ENCODE measurements at regions not wholly inside any gene's neighbourhood (a gene's known extent, or its start where the extent isn't known, plus 50 kb on each side); places are given as distances from the start of the nearest gene placed in this dataset.
A peak's percentile ranks its signal among the peaks of the same experiment; 100 is the strongest.

DNA sequence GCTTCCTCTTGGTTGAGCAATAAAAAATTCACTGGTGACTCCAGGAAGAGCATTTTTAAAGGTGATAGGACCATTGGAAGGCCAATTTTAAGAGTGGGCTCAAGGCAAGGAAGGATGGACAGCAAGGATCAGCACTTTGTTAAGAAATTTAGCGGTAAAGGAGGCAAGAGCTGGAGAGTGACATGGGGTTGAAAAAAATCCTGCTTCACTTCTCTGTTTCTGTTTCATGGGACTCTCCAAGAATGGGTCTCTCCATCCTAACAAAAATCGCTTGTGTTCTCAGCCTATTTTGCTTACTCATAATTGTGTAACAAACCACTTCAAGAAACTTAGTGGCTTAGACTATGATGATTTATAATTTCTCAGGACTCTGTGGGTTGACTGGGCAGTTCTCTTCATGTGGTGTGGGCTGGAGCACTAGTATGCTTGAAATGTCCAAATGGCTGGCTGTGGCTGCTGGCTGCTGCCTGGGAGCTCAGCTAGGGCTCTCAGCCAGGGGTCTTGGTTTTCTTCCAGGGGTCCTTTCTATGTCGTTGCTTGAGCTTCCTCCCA, 59.8 kb upstream of the ZNRF2 start:
- no peaks in the 10 kb centered on the region for H3K36me3 Mint-ChIP-seq (ENCODE audit: low read depth)
- H3K4me1 Mint-ChIP-seq = peaks cover 16% of the 10 kb centered on the region
- H3K9me3 Mint-ChIP-seq = peaks cover 12% of the 10 kb centered on the region
- H3K27me3 Mint-ChIP-seq (ENCODE audit: low read depth, poor library complexity) = no peaks in the 10 kb centered on the region
- H3K27ac Mint-ChIP-seq = no peak overlapping the region
- DNase-seq = no peak
- H3K4me3 Mint-ChIP-seq = no peak overlapping the region
- TF ChIP-seq, protein P1, sequence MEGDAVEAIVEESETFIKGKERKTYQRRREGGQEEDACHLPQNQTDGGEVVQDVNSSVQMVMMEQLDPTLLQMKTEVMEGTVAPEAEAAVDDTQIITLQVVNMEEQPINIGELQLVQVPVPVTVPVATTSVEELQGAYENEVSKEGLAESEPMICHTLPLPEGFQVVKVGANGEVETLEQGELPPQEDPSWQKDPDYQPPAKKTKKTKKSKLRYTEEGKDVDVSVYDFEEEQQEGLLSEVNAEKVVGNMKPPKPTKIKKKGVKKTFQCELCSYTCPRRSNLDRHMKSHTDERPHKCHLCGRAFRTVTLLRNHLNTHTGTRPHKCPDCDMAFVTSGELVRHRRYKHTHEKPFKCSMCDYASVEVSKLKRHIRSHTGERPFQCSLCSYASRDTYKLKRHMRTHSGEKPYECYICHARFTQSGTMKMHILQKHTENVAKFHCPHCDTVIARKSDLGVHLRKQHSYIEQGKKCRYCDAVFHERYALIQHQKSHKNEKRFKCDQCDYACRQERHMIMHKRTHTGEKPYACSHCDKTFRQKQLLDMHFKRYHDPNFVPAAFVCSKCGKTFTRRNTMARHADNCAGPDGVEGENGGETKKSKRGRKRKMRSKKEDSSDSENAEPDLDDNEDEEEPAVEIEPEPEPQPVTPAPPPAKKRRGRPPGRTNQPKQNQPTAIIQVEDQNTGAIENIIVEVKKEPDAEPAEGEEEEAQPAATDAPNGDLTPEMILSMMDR (IDR thresholded peaks at IDR 0.05) = no peak

DNA sequence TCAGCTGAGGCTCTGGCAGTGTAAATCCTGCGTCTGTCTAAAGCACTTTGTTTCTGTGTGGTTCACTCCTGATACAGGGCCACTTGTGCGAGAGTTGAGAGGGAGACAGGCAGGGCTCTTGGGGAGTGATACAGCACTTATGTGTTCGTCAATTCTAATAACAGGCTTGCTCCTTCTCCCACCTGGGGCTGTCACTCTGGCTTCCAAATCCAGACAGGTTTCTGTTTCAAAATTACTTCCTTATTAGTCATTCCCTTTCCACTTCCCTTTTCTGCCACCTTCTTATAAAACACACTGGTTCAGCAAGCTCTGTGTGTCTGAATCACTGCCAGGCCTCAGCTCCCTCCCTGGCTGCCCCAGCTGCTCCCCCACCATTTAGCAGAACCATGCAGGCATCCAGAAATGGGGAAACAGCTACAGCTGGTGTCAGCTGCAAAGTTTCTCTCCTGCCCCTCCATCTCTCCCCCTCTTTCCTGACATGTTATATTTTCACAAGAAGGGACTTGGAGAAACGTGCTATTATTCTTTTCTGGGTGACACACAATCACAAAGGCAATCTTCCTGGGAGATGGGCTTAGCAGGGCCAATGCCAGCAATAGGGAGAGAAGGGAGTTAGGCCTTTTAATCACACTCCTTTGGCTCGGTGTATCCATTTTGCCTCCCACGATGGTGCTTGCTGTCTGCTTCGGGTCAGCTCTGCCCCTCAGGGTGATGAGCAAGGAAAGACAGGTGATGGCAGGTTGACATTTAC, 58.4 kb upstream of the ZNRF2 start:
- no peaks in the 10 kb centered on the region for H3K36me3 Mint-ChIP-seq (ENCODE audit: low read depth)
- no peaks in the 10 kb centered on the region for H3K27me3 Mint-ChIP-seq (ENCODE audit: low read depth, poor library complexity)
- H3K4me1 Mint-ChIP-seq = peaks cover 16% of the 10 kb centered on the region
- H3K9me3 Mint-ChIP-seq = peaks cover 2% of the 10 kb centered on the region
- no peak for DNase-seq
- TF ChIP-seq, protein P1 (IDR thresholded peaks at IDR 0.05) = no peak
- peak overlapping the region; percentile 67 for H3K27ac Mint-ChIP-seq
- no peak overlapping the region for H3K4me3 Mint-ChIP-seq

DNA sequence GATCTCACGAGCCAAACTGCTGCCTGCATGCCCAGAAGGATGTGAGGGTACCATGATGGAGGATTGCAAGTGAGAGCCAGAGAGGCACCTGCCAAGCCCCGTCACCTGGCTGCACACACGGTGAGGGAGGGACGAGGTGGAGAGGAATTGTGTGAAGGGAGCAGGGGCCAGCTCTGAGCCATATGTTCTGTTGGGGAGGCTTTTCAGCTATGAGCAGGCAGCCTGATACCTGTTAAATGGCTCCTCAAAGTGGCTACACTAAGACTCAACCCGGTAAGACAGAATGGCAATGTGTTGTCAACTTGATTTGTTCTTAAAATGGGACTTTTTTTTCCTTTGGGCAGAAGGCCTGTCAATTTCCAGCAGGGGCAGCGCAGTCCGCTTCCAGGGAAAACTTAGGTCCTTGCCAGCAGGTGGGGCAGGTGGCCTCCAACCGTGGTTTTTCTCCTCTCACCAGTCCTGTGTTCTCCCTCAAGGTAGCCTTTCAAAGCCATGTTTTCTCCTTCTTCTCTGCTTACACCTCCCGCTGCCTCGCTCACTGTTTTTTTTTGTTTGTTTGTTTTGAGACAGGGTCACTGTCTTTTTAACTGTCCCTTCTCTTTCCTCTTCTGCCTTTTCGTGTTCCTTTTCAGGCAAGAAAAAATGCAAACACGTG, 57.7 kb upstream of the ZNRF2 start:
- no peak overlapping the region for H3K4me3 Mint-ChIP-seq
- peaks cover 16% of the 10 kb centered on the region for H3K4me1 Mint-ChIP-seq
- H3K27me3 Mint-ChIP-seq (ENCODE audit: low read depth, poor library complexity) = no peaks in the 10 kb centered on the region
- H3K9me3 Mint-ChIP-seq = peaks cover 2% of the 10 kb centered on the region
- H3K36me3 Mint-ChIP-seq (ENCODE audit: low read depth) = no peaks in the 10 kb centered on the region
- TF ChIP-seq, protein P1 (IDR thresholded peaks at IDR 0.05) = peak; percentile 38
- H3K27ac Mint-ChIP-seq = peak overlapping the region; percentile 67
- DNase-seq = peak; percentile 33

DNA sequence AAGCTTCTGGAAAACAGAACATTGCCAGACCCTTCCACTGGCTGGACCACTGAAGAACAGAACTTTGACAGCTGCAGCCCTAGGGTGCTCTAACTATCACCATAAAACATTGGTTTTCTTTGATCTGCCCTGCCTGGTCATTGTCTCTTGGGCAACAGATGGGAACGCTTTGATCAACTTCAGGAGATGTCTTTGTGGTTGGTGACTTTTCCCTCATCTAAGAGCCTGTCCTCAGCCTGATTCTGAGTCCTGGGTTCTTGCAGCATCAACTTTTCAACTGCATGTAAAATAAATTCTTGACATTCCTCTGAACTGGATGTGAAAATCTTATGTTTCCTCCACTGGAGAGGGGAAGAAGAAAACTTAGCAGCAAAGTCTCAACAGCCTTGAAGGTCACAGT, 53.1 kb upstream of the ZNRF2 start:
- Mint-ChIP-seq H3K4me1 (peaks cover 10% of the 10 kb centered on the region), H3K9me3 (no peaks in the 10 kb centered on the region), H3K27ac (no peak overlapping the region), H3K36me3 (ENCODE audit: low read depth) (no peaks in the 10 kb centered on the region), H3K27me3 (ENCODE audit: low read depth, poor library complexity) (no peaks in the 10 kb centered on the region), H3K4me3 (no peak overlapping the region)
- DNase-seq = no peak
- TF ChIP-seq, protein P1 (IDR thresholded peaks at IDR 0.05) = no peak

DNA sequence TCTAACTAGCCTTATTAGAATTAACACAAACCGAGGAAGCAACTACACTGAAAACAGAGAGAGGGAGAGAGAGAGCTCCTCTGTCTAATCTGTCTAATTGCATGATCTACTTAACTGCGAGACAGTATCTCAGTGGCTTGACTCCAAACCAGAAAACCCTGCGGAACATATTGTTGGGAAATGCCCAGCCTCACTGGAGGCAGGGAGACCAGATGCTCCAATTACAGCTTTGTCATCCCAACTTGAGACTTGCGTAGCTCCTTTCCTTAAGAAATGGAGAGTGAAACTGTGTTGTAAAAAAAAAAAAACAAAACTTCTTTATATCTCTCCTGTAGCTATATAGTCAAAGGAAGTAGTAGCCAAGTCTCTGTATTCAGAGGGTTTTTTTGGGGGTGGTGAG, 52.0 kb upstream of the ZNRF2 start:
- no peak for DNase-seq
- Mint-ChIP-seq H3K9me3 (peaks cover 2% of the 10 kb centered on the region), H3K36me3 (ENCODE audit: low read depth) (no peaks in the 10 kb centered on the region), H3K4me1 (no peaks in the 10 kb centered on the region), H3K27ac (no peak overlapping the region), H3K27me3 (ENCODE audit: low read depth, poor library complexity) (no peaks in the 10 kb centered on the region), H3K4me3 (no peak overlapping the region)
- TF ChIP-seq, protein P1 (IDR thresholded peaks at IDR 0.05) = no peak
